Naive B cell (primary cell): ENCODE measurements at regions not wholly inside any gene's neighbourhood (a gene's known extent, or its start where the extent isn't known, plus 50 kb on each side); places are given as distances from the start of the nearest gene placed in this dataset.

Experiments
- ATAC-seq, 2 donors: fragments of 150-1000 bp; cut with Tn5 transposase; 2 replicates each; pipeline ENCODE4 v1.10.0; 2021; ENCODE audit warnings: low read depth in 2 of 2, mild to moderate bottlenecking in 2 of 2, moderate library complexity in 2 of 2
- DNase-seq: peaks from one replicate; pipeline ENCODE4 v3.0.0; 2022
- H3K27ac Mint-ChIP-seq, 6 donors: one replicate each; pipeline ENCODE4 v1.8.0; 2020 to 2022; ENCODE audit warnings: mild to moderate bottlenecking in 6 of 6, mixed read lengths in 6 of 6, moderate library complexity in 5 of 6, inconsistent platforms in 2 of 6
- H3K27me3 Mint-ChIP-seq, 3 donors: one replicate each; pipeline ENCODE4 v1.8.0; 2021 to 2022; ENCODE audit warnings: mixed read lengths in 3 of 3, mild to moderate bottlenecking in 1 of 3
- H3K36me3 Mint-ChIP-seq, 2 donors: one replicate each; pipeline ENCODE4 v1.8.0; 2020 to 2022; ENCODE audit warnings: mixed read lengths in 2 of 2, inconsistent platforms in 1 of 2, mild to moderate bottlenecking in 1 of 2
- H3K4me1 Mint-ChIP-seq, 3 donors: one replicate each; pipeline ENCODE4 v1.8.0; 2020 to 2022; ENCODE audit warnings: mixed read lengths in 3 of 3, inconsistent platforms in 1 of 3, mild to moderate bottlenecking in 1 of 3, moderate library complexity in 1 of 3
- H3K4me3 Mint-ChIP-seq, 8 donors: one replicate each; pipeline ENCODE4 v1.8.0; 2020 to 2022; ENCODE audit warnings: mild to moderate bottlenecking in 8 of 8, mixed read lengths in 8 of 8, moderate library complexity in 8 of 8, inconsistent platforms in 2 of 8
- H3K9me3 Mint-ChIP-seq, 7 donors: one replicate each; pipeline ENCODE4 v1.8.0; 2020 to 2022; ENCODE audit warnings: mixed read lengths in 7 of 7, mild to moderate bottlenecking in 5 of 7, inconsistent platforms in 2 of 7, moderate library complexity in 1 of 7

DNA sequence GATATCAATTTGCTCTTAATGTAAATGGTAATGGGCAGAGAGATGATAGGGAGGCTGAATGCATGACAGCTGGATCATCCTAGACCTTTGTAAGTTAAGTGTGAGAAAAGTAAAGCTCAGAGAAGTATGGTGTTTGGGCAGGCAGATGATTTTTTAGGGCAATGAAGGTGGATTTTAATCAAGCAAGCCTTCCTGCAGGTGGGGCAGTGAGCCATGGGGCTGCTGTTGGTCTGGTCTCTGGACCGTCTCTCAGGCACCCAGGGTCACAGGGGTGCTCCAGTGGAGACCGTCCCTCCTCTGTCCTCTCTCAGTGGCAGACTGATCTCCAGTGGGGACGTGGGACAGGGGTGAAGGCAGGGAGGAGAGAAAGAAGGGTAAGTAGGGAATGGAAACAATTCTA is 69.8 kb upstream of the STK17B start:
- Mint-ChIP-seq H3K36me3 (peaks cover 0 to 8% of the 10 kb centered on the region in 2 donors), H3K4me1 (peaks cover 73 to 91% (median 73%) of the 10 kb centered on the region in 3 donors), H3K27ac (peak overlapping the region; percentile 97 to 100 (median 100)), H3K9me3 (peaks cover 0 to 4% (median 0%) of the 10 kb centered on the region in 7 donors), H3K27me3 (no peaks in the 10 kb centered on the region), H3K4me3 (peak overlapping the region; percentile 33 to 87 (median 79))
- DNase-seq, result no peak
- ATAC-seq, result no peak

DNA sequence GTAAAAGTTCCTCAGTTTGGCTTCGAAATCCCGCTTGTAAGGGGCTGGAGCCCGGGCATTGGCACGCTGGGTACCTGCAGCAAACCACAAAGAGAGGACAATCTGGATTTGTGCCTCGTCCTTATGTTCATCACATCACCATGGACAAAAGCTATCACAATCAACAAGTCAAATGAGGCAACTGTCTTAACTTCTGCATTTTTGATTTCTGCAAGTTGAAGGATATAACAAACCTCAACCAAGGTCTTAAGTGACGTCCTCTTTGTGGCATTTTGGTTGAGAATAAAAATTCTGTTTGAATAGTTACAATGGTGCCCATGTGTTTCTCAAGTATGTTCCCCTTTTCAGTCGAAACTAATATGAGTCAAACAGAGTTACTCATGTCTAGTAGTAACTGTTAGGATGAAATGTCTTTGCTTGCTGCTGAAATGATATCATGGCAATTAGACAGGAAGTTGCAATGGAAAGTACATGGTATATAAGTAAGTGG is 70.8 kb upstream of the STK17B start:
- H3K4me3 Mint-ChIP-seq, result peak overlapping the region; percentile 72 to 94 (median 90)
- H3K4me1 Mint-ChIP-seq, result peaks cover 66 to 83% (median 69%) of the 10 kb centered on the region in 3 donors
- ATAC-seq, result peak; percentile 75 to 78
- H3K27ac Mint-ChIP-seq, result peak overlapping the region; percentile 97 to 100 (median 100)
- H3K9me3 Mint-ChIP-seq, result peaks cover 0 to 4% (median 0%) of the 10 kb centered on the region in 7 donors
- peaks cover 0 to 8% of the 10 kb centered on the region in 2 donors for H3K36me3 Mint-ChIP-seq
- no peaks in the 10 kb centered on the region for H3K27me3 Mint-ChIP-seq
- DNase-seq, result peak; percentile 84

DNA sequence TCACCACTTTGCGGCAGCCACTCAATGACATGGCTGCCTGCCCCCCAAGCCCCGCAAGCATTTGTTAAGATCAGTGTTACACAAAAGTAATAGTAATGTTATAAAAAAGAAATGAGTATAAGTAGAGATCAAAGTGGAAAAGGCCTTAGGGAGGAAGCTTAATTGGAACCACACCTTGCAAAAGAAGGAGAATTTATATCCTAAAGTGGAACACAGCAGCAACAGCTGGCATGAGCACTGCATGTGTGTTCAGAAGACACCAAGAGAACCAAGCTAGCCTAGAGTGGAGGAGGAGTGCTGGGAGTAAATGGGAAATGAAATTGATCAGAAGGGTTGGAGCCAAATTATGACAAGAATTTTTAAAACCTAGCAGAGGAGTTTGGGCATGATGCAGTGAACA is 73.1 kb upstream of the STK17B start:
- Mint-ChIP-seq H3K27me3 (no peaks in the 10 kb centered on the region), H3K4me3 (no peak overlapping the region), H3K4me1 (peaks cover 60 to 81% (median 65%) of the 10 kb centered on the region in 3 donors), H3K9me3 (peaks cover 0 to 4% (median 0%) of the 10 kb centered on the region in 7 donors), H3K36me3 (peaks cover 0 to 8% of the 10 kb centered on the region in 2 donors), H3K27ac (peak overlapping the region in 3 of 6 donors; percentile 46 to 77 (median 50))
- ATAC-seq (no peak), DNase-seq (no peak)

DNA sequence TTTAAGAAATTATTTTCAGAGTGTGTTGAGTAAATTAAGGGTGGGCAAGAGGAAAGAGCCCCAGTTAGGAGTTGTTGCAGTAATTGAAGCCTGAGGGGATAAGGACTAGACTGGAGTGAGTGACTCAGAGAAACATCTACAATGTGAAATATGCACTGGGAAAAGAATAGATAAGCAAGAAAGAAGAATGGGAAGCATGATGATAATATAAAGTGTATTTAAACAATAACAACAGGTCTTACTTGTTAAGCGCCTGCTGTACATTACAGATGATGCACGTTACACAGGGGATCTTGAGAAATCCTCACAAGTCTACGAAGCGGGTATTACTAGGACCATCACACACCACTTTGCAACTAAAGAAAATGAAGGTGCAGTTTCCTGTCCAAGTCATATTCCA is 73.6 kb upstream of the STK17B start:
- Mint-ChIP-seq H3K27me3 (no peaks in the 10 kb centered on the region), H3K4me1 (peaks cover 58 to 81% (median 64%) of the 10 kb centered on the region in 3 donors), H3K27ac (peak overlapping the region in 3 of 6 donors; percentile 7 to 91 (median 50)), H3K36me3 (peaks cover 0 to 8% of the 10 kb centered on the region in 2 donors), H3K4me3 (no peak overlapping the region), H3K9me3 (peaks cover 0 to 4% (median 0%) of the 10 kb centered on the region in 7 donors)
- DNase-seq (no peak), ATAC-seq (no peak)

DNA sequence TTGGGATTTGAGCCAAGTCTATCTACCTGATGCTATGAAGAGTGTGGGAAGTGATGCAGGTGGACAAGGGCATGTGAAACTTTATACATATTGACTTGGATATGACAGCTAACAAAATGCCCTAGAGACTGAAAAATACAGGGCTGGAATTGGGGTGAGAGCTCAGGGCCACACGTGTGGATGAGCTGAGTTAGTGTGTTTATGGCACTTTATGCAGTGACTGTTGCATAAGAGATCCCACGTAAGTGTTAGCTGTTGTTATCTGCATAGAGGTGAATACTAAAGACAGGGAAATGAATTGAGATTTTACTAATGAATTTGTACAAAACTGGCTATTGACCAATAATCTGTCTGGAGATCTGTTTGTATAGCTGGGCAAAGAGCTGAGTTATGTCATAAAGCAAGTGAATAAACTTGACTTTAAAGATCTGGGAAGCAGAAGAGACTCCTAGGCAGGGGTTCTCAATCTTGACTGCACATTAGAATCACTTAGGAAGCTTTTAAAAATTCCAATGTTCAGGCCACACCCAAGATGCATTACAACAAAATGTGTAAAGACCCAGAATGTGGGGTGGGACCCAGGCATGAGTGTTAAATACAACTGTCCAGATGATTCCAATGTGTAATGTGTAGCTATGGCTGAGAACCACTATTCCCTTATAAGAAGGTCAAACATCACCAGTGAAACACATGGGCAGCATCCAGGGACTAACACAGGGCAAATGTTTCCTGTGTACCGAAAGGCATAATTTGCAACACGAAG is 74.2 kb upstream of the STK17B start:
- no peaks in the 10 kb centered on the region for H3K27me3 Mint-ChIP-seq
- H3K4me1 Mint-ChIP-seq, result peaks cover 58 to 83% (median 64%) of the 10 kb centered on the region in 3 donors
- H3K9me3 Mint-ChIP-seq, result peaks cover 0 to 4% (median 0%) of the 10 kb centered on the region in 7 donors
- peaks cover 0 to 8% of the 10 kb centered on the region in 2 donors for H3K36me3 Mint-ChIP-seq
- DNase-seq (no peak), ATAC-seq (no peak)
- peak overlapping the region in 3 of 6 donors; percentile 4 to 91 (median 50) for H3K27ac Mint-ChIP-seq
- peak overlapping the region in 1 of 8 donors; percentile 40 for H3K4me3 Mint-ChIP-seq

DNA sequence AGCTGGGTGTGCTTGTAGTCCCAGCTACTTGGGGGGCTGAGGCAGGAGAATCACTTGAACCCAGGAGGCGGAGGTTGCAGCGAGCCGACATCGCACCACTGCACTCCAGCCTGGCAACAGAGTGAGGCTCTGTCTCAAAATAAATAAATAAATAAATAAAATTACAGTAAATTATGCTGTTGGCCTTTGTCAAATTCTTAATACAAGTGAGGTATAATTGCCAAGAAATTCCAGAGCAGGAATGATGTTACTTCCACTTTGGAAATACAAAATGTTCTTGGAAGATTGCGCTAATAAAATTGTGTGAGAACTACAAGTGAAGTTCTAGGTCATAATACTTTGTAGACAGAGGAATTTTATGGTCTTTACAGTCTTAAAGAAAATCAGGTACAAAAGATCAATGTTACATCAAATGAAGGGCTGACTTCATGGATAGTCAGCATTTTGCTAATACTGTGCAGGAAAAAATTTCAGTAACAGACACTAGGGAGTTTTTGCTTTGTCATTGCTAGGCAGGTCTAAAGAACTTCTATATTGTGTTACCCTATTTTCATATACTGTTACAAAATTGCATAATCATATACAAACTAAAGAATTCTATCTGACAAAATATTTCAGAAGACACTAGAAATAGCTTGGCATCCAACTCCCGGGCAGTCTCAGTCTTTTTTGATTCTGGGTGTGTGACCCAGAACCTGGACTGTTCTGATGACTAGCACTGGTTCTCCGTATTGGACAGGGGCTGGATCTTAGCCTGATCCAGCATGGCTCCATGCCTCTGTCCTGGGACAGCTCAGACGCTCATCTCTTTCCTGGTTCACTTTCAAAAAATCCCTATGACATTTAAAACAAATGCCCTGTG is 76.0 kb upstream of the STK17B start:
- Mint-ChIP-seq H3K36me3 (peaks cover 0 to 4% of the 10 kb centered on the region in 2 donors), H3K27ac (peak overlapping the region; percentile 24 to 98 (median 86)), H3K9me3 (peaks cover 0 to 6% (median 0%) of the 10 kb centered on the region in 7 donors), H3K4me3 (peak overlapping the region in 2 of 8 donors; percentile 29 to 76), H3K27me3 (no peaks in the 10 kb centered on the region), H3K4me1 (peaks cover 59 to 80% (median 64%) of the 10 kb centered on the region in 3 donors)
- ATAC-seq, result no peak
- DNase-seq, result no peak

DNA sequence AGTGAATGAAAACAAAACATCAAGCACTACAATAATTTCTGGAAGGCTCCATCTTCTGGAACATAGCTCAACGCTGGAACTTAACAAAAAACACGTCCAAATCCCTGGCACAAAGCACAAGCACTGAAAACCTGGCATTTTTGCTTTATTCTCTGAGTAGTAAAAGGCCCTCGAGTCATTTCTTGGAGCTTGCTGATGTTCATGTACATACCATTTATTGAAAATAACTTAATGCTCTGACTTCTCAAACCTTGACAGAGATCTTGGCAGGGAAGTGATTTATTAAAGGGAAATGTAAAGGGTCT is 76.5 kb upstream of the STK17B start:
- Mint-ChIP-seq H3K27ac (peak overlapping the region; percentile 60 to 98 (median 90)), H3K4me3 (peak overlapping the region in 5 of 8 donors; percentile 37 to 73 (median 59)), H3K4me1 (peaks cover 62 to 80% (median 67%) of the 10 kb centered on the region in 3 donors), H3K27me3 (no peaks in the 10 kb centered on the region), H3K9me3 (peaks cover 0 to 6% (median 0%) of the 10 kb centered on the region in 7 donors), H3K36me3 (no peaks in the 10 kb centered on the region)
- ATAC-seq (no peak), DNase-seq (no peak)

DNA sequence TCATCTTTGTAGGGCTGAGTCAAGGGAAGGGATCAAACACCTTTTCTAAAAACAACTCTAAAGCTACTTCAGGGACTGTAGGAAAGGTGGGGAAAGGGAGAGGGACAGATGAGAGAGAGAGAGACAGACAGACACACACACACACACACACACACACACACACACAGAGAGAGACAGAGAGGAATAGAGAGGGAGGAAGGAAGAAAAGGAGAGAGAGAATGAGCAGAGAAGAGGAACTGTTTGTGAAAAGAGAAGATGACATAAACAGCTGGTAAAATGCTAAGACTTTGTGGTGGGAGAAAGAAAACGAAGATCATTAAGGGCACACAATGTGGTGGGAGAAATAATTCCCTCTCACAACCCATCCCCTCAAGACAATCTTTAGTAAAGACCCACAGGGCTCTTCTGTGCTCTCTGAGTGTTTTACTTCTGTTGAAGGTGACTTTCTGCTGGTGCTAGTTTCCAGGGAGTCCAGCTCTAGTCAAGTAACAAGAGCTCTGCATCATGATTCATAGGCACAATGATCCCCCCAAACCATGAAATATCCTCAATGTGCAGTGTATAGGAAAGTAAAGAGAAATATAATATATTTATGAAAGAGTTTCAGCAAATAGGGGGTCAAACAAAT is 77.2 kb upstream of the STK17B start:
- no peaks in the 10 kb centered on the region for H3K27me3 Mint-ChIP-seq
- ATAC-seq, result peak; percentile 36 to 50
- H3K9me3 Mint-ChIP-seq, result peaks cover 0 to 6% (median 0%) of the 10 kb centered on the region in 7 donors
- H3K4me3 Mint-ChIP-seq, result peak overlapping the region in 7 of 8 donors; percentile 2 to 73 (median 56)
- no peak for DNase-seq
- H3K36me3 Mint-ChIP-seq, result no peaks in the 10 kb centered on the region
- peak overlapping the region; percentile 60 to 98 (median 90) for H3K27ac Mint-ChIP-seq
- peaks cover 68 to 81% (median 73%) of the 10 kb centered on the region in 3 donors for H3K4me1 Mint-ChIP-seq

DNA sequence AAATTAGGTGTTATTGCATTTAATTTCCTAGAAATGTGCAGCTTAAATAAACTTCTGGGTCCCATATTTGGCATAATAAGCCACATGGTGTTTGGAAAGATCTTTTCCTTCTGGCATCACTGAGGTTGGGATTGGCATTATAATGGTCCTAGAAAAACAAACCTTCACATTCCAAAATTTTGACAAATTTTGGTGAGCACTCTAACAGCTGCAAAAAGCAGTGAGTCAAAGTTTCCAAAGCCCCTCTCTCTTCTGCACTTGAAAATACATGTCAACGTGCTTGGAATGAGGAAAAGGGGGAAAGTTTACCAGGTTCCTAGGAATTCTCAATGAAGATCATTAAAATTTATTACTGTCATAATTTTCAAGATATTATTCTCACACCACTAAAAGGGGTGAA is 77.8 kb upstream of the STK17B start:
- Mint-ChIP-seq H3K4me1 (peaks cover 72 to 81% (median 77%) of the 10 kb centered on the region in 3 donors), H3K27me3 (no peaks in the 10 kb centered on the region)
- no peak for ATAC-seq

DNA sequence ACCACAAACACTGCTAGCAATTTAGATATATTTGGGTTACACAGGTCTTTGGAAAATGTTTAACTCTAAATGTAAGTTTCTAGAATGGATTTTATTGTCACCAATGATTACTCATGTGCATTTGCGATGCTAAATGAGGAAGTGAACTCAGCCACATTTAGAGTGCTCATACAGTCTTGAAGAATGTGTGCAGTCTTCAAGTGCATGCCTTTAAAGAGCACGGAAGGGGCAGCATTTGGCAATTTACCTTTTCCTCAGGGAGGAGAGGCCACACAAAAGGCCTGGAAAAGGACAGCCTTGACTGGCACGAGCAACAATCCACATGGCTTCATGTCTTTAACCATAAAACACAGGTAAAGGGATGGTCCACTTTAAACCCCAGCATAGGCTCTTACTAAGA is 78.5 kb upstream of the STK17B start:
- no peak for DNase-seq
- peak; percentile 90 to 93 for ATAC-seq
- Mint-ChIP-seq H3K4me3 (peak overlapping the region in 5 of 8 donors; percentile 33 to 87 (median 76)), H3K27me3 (no peaks in the 10 kb centered on the region), H3K9me3 (peaks cover 0 to 6% (median 0%) of the 10 kb centered on the region in 7 donors), H3K4me1 (peaks cover 67 to 74% (median 71%) of the 10 kb centered on the region in 3 donors), H3K27ac (peak overlapping the region; percentile 52 to 91 (median 86)), H3K36me3 (no peaks in the 10 kb centered on the region)

More for the DNA sequence above, 77.8 kb upstream of the STK17B start:
- Mint-ChIP-seq H3K27ac (peak overlapping the region in 3 of 6 donors; percentile 9 to 86 (median 84)), H3K4me3 (peak overlapping the region in 4 of 8 donors; percentile 33 to 76 (median 74)), H3K36me3 (no peaks in the 10 kb centered on the region), H3K9me3 (peaks cover 0 to 6% (median 0%) of the 10 kb centered on the region in 7 donors)
- no peak for DNase-seq

DNA sequence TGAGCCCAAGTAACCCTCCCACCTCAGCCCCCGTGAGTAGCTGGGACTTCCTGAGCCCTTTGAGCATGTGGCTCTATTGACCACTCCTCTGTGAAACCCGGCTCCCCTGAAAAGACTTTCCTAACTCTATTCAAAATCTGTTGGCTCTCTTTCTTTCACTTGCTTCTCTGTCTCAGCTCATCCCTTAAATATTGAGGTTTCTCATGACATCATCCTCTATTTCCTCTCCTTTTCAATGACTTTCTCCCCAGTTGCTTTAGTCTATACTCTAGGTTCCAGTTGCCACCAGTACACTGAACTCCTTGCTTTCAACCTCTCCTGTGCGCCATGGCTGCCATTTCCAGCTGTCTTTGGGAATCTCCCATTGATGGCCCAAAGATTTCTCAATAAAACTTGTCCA is 79.8 kb upstream of the STK17B start:
- no peaks in the 10 kb centered on the region for H3K36me3 Mint-ChIP-seq
- ATAC-seq (no peak), DNase-seq (no peak)

DNA sequence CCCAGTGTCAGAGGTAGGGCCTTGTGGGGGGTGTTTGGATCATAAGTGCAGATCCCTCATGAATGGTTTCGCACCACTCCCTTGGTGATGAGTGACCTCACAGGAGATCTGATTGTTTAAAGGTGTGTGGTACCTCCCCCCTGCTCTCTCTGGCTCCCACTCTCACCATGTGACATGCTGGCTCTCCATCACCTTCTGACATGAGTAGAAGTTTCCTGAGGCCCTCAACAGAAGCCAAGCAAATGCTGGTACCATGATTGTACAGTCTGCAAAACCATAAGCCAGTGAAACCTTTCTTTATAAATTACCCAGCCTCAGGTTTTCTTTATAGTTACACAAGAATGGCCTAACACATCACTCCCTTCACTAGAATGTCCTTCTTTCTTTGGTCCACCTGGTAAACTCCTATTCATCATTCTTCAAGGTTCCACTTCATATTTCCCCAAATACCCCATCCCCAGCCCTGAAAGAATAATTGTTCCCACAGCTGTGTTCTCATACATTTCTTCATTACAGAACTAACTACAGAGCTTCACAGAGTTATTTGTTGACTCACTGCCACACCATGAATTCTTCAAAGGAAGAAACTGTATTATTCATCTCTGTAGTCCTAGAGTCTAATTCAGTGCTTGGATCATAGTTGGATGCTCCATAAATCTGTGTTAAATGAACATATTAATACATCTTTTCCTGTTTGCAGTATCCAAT is 81.2 kb upstream of the STK17B start:
- no peaks in the 10 kb centered on the region for H3K36me3 Mint-ChIP-seq
- peaks cover 0 to 6% (median 0%) of the 10 kb centered on the region in 7 donors for H3K9me3 Mint-ChIP-seq
- ATAC-seq, result no peak
- no peak overlapping the region for H3K4me3 Mint-ChIP-seq
- peaks cover 53 to 67% (median 62%) of the 10 kb centered on the region in 3 donors for H3K4me1 Mint-ChIP-seq
- H3K27me3 Mint-ChIP-seq, result no peaks in the 10 kb centered on the region
- H3K27ac Mint-ChIP-seq, result peak overlapping the region in 4 of 6 donors; percentile 32 to 56 (median 39)
- no peak for DNase-seq

More for the DNA sequence above, 79.8 kb upstream of the STK17B start:
- peak overlapping the region in 5 of 8 donors; percentile 7 to 78 (median 30) for H3K4me3 Mint-ChIP-seq
- peak overlapping the region in 4 of 6 donors; percentile 13 to 45 (median 36) for H3K27ac Mint-ChIP-seq
- H3K27me3 Mint-ChIP-seq, result no peaks in the 10 kb centered on the region
- H3K9me3 Mint-ChIP-seq, result peaks cover 0 to 6% (median 0%) of the 10 kb centered on the region in 7 donors
- H3K4me1 Mint-ChIP-seq, result peaks cover 55 to 61% (median 58%) of the 10 kb centered on the region in 3 donors
